SK-N-SH (cell line): ENCODE measurements at regions not wholly inside any gene's neighbourhood (a gene's known extent, or its start where the extent isn't known, plus 50 kb on each side); places are given as distances from the start of the nearest gene placed in this dataset.

Experiments
- CTCF ChIA-PET: fragments of 300-600, 350-600 bp; formaldehyde crosslinking; extraction: SDS; loops from one replicate; lab custom pipeline; 2021; lab: Yijun Ruan, JAX
- POLR2A ChIA-PET: fragments of 350-600 bp; sonication (Branson Sonifier 250); formaldehyde crosslinking; extraction: SDS; loops from one replicate; lab custom pipeline; 2020; ENCODE audit warnings: antibody characterized with exemption, inconsistent platforms; lab: Yijun Ruan, JAX
- DNase-seq: peaks from one replicate; pipeline ENCODE4 v3.0.0; 2012
- H2AFZ ChIP-seq: fragments of 200-600 bp; sonication (generic); 2 replicates; pipeline ENCODE4 v1.8.1; 2016; ENCODE audit warnings: antibody characterized with exemption, mild to moderate bottlenecking, low read depth
- H3F3A ChIP-seq: fragments of 200-600 bp; sonication (generic); replicated peaks from 2 replicates; pipeline ENCODE3; 2016; ENCODE audit warnings: antibody characterized with exemption, mild to moderate bottlenecking; ENCODE audit not compliant: insufficient read depth
- H3K27ac ChIP-seq, 2 experiments: fragments of 200-500 bp in 1 of 2; fragments of 200-600 bp in 1 of 2; sonication (Bioruptor generic) in 1 of 2; sonication (generic), shearing (Covaris generic) in 1 of 2; 2 replicates each; pipeline versions ENCODE4 v1.5.1 to v1.6.1; 2014 to 2016; ENCODE audit warnings: low read depth in 2 of 2, inconsistent platforms in 1 of 2, low read length in 1 of 2, mild to moderate bottlenecking in 1 of 2, mixed read lengths in 1 of 2
- H3K27me3 ChIP-seq: fragments of 200-600 bp; sonication (generic), shearing (Covaris generic); 2 replicates; pipeline ENCODE4 v1.6.1; 2016; ENCODE audit warnings: mixed run types; ENCODE audit not compliant: insufficient read depth
- H3K36me3 ChIP-seq, 2 experiments: fragments of 200-500 bp in 1 of 2; fragments of 200-600 bp in 1 of 2; sonication (Bioruptor generic) in 1 of 2; sonication (generic) in 1 of 2; replicated peaks in 1 of 2; 2 replicates each; pipeline versions ENCODE3 to v1.5.1; 2014 to 2016; ENCODE audit warnings: low read length in 1 of 2, mild to moderate bottlenecking in 1 of 2; ENCODE audit not compliant: insufficient read depth in 2 of 2, control insufficient read depth in 1 of 2
- H3K4me1 ChIP-seq, 2 experiments: fragments of 200-500 bp in 1 of 2; fragments of 200-600 bp in 1 of 2; sonication (Bioruptor generic) in 1 of 2; sonication (generic), shearing (Covaris generic) in 1 of 2; 2 replicates each; pipeline versions ENCODE4 v1.5.1 to v1.6.1; 2014 to 2016; ENCODE audit warnings: low read depth in 1 of 2, low read length in 1 of 2, mixed run types in 1 of 2; ENCODE audit not compliant: insufficient read depth in 2 of 2, control insufficient read depth in 1 of 2
- H3K4me2 ChIP-seq: fragments of 200-600 bp; sonication (generic), shearing (Covaris generic); 2 replicates; pipeline ENCODE4 v1.6.1; 2017; ENCODE audit warnings: mixed run types
- H3K4me3 ChIP-seq, 2 experiments: fragments of 200-500 bp in 1 of 2; fragments of 200-600 bp in 1 of 2; sonication (Bioruptor generic) in 1 of 2; sonication (generic), shearing (Covaris generic) in 1 of 2; 2 replicates each; pipeline versions ENCODE4 v1.5.1 to v1.8.1; 2014 to 2016; ENCODE audit warnings: low read depth in 2 of 2, inconsistent platforms in 1 of 2, low read length in 1 of 2, mild to moderate bottlenecking in 1 of 2, mixed read lengths in 1 of 2, moderate library complexity in 1 of 2
- H3K79me2 ChIP-seq: fragments of 200-600 bp; sonication (generic); 2 replicates; pipeline ENCODE4 v1.8.1; 2017; ENCODE audit warnings: mild to moderate bottlenecking; ENCODE audit not compliant: insufficient read depth
- H3K9ac ChIP-seq: fragments of 200-600 bp; sonication (generic); 2 replicates; pipeline ENCODE4 v1.6.1; 2017; ENCODE audit warnings: mixed run types
- H3K9me2 ChIP-seq: fragments of 200-600 bp; sonication (generic); 2 replicates; pipeline ENCODE4 v1.6.1; 2017; ENCODE audit warnings: mixed run types
- H3K9me3 ChIP-seq: fragments of 200-600 bp; sonication (generic); 2 replicates; pipeline ENCODE4 v1.6.1; 2017; ENCODE audit warnings: mixed run types, mild to moderate bottlenecking, moderate library complexity
- H4K20me1 ChIP-seq: fragments of 200-600 bp; sonication (generic); 2 replicates; pipeline ENCODE4 v1.6.1; 2017; ENCODE audit warnings: mild to moderate bottlenecking, mixed run types; ENCODE audit not compliant: insufficient read depth
- ELF1 ChIP-seq: IDR thresholded peaks from 2 replicates; pipeline ENCODE4 v1.4.0; 2012
- EZH2phosphoT487 ChIP-seq: fragments of 200-600 bp; sonication (generic); IDR thresholded peaks from 2 replicates; pipeline ENCODE4 v1.6.1; 2017; ENCODE audit warnings: low read depth, mixed run types, mild to moderate bottlenecking, antibody characterized with exemption, moderate library complexity, borderline replicate concordance
- FOSL2 ChIP-seq: IDR thresholded peaks from 2 replicates; pipeline ENCODE4 v1.4.0; 2012; ENCODE audit warnings: low read depth, mild to moderate bottlenecking, moderate library complexity, borderline replicate concordance
- FOXJ3 ChIP-seq: sonication (generic); formaldehyde crosslinking; IDR thresholded peaks from 2 replicates; pipeline ENCODE4 v1.5.1; 2020; ENCODE audit warnings: mild to moderate bottlenecking, missing genetic modification reagents
- GABPA ChIP-seq: IDR thresholded peaks from 2 replicates; pipeline ENCODE4 v1.4.0; 2012; ENCODE audit warnings: low read depth, mild to moderate bottlenecking
- NFIC ChIP-seq: IDR thresholded peaks from 2 replicates; pipeline ENCODE4 v1.4.0; 2012; ENCODE audit warnings: borderline replicate concordance
- NRF1 ChIP-seq: IDR thresholded peaks from 2 replicates; pipeline ENCODE4 v1.6.1; 2012; ENCODE audit warnings: low read depth, mild to moderate bottlenecking, low read length
- RAD21 ChIP-seq: IDR thresholded peaks from 2 replicates; pipeline ENCODE4 v1.6.1; 2012; ENCODE audit warnings: mild to moderate bottlenecking, low read length
- RCOR1 ChIP-seq: fragments of 150-350 bp; IDR thresholded peaks from 2 replicates; pipeline ENCODE4 v1.6.1; 2017; ENCODE audit warnings: antibody characterized with exemption, low read length
- SIN3A ChIP-seq: IDR thresholded peaks from 2 replicates; pipeline ENCODE4 v1.6.1; 2012; ENCODE audit warnings: low read depth, mild to moderate bottlenecking, low read length, moderate library complexity, borderline replicate concordance
- TAF1 ChIP-seq: IDR thresholded peaks from 2 replicates; pipeline ENCODE4 v1.6.1; 2012; ENCODE audit warnings: low read depth, mild to moderate bottlenecking, low read length, moderate library complexity, borderline replicate concordance
- TCF12 ChIP-seq: IDR thresholded peaks from 2 replicates; pipeline ENCODE4 v1.4.0; 2012
- TEAD4 ChIP-seq: IDR thresholded peaks from 2 replicates; pipeline ENCODE4 v1.4.0; 2012; ENCODE audit warnings: mild to moderate bottlenecking, borderline replicate concordance; ENCODE audit not compliant: insufficient read depth
- WGBS: methylation state at CpG from one replicate; pipeline ENCODE4 v1.1.6; 2017; ENCODE audit warnings: low lambda C conversion rate; 5-methylcytosine and 5-hydroxymethylcytosine counted together
- TF ChIP-seq, protein P1 (sequence below): fragments of 200-600 bp; sonication (generic); IDR thresholded peaks from 2 replicates; pipeline ENCODE4 v1.6.1; 2017; ENCODE audit warnings: antibody characterized with exemption, mild to moderate bottlenecking, moderate library complexity
- TF ChIP-seq, protein P2 (sequence below): IDR thresholded peaks from 2 replicates; pipeline ENCODE4 v1.6.1; 2012; ENCODE audit warnings: mild to moderate bottlenecking, low read depth, low read length, moderate library complexity

DNA sequence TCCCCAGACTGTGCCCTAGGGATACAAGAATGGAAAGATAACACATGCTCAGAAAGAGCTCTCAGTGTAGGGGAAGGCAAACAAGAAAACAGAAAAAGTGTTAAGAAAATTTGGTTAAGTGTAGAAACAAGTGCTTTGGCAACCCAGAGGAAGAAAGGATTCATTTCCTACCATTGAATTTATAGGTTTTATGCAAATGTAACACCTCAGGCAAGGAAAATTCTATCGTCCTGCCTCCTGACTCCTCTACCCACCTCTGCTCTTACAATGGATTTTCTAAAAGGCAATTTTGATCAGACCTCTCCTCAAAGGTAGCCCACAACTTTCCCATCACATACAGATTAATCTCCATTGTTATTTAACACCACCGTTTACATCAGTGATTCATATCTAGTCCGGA lies 298.7 kb downstream of the RFC3 start:
- Histone ChIP-seq H3K9me2 (no peaks in the 10 kb centered on the region), H3K9me3 (no peaks in the 10 kb centered on the region), H3K4me2 (no peak overlapping the region), H3K27me3 (no peaks in the 10 kb centered on the region), H3K4me1 (no peaks in the 10 kb centered on the region), H3F3A (no peaks in the 10 kb centered on the region), H4K20me1 (no peaks in the 10 kb centered on the region), H3K36me3 (no peaks in the 10 kb centered on the region), H3K4me3 (no peak overlapping the region), H3K27ac (no peak overlapping the region), H3K79me2 (no peaks in the 10 kb centered on the region), H2AFZ (no peak overlapping the region), H3K9ac (no peak overlapping the region)
- no peak for TF ChIP-seq SIN3A
- no peak for TF ChIP-seq RAD21
- no peak for TF ChIP-seq RCOR1
- TF ChIP-seq FOSL2: no peak
- TF ChIP-seq NFIC: no peak
- TF ChIP-seq TEAD4: no peak
- TF ChIP-seq EZH2phosphoT487: no peak
- no peak for TF ChIP-seq ELF1
- TF ChIP-seq NRF1: no peak
- TF ChIP-seq, protein P1, sequence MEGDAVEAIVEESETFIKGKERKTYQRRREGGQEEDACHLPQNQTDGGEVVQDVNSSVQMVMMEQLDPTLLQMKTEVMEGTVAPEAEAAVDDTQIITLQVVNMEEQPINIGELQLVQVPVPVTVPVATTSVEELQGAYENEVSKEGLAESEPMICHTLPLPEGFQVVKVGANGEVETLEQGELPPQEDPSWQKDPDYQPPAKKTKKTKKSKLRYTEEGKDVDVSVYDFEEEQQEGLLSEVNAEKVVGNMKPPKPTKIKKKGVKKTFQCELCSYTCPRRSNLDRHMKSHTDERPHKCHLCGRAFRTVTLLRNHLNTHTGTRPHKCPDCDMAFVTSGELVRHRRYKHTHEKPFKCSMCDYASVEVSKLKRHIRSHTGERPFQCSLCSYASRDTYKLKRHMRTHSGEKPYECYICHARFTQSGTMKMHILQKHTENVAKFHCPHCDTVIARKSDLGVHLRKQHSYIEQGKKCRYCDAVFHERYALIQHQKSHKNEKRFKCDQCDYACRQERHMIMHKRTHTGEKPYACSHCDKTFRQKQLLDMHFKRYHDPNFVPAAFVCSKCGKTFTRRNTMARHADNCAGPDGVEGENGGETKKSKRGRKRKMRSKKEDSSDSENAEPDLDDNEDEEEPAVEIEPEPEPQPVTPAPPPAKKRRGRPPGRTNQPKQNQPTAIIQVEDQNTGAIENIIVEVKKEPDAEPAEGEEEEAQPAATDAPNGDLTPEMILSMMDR: no peak
- TF ChIP-seq GABPA: no peak
- no peak for TF ChIP-seq TCF12
- TF ChIP-seq FOXJ3 (CRISPR knock-in tag): no peak
- no peak for TF ChIP-seq TAF1
- TF ChIP-seq, protein P2, sequence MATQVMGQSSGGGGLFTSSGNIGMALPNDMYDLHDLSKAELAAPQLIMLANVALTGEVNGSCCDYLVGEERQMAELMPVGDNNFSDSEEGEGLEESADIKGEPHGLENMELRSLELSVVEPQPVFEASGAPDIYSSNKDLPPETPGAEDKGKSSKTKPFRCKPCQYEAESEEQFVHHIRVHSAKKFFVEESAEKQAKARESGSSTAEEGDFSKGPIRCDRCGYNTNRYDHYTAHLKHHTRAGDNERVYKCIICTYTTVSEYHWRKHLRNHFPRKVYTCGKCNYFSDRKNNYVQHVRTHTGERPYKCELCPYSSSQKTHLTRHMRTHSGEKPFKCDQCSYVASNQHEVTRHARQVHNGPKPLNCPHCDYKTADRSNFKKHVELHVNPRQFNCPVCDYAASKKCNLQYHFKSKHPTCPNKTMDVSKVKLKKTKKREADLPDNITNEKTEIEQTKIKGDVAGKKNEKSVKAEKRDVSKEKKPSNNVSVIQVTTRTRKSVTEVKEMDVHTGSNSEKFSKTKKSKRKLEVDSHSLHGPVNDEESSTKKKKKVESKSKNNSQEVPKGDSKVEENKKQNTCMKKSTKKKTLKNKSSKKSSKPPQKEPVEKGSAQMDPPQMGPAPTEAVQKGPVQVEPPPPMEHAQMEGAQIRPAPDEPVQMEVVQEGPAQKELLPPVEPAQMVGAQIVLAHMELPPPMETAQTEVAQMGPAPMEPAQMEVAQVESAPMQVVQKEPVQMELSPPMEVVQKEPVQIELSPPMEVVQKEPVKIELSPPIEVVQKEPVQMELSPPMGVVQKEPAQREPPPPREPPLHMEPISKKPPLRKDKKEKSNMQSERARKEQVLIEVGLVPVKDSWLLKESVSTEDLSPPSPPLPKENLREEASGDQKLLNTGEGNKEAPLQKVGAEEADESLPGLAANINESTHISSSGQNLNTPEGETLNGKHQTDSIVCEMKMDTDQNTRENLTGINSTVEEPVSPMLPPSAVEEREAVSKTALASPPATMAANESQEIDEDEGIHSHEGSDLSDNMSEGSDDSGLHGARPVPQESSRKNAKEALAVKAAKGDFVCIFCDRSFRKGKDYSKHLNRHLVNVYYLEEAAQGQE: no peak
- 90% methylated on average over 3 of the region's 3 CpGs for WGBS
- POLR2A ChIA-PET: no interaction called here
- CTCF ChIA-PET: no interaction called here
- DNase-seq: no peak
